Gastroesophageal sphincter (tissue), 3 donors: ENCODE measurements at regions not wholly inside any gene's neighbourhood (a gene's known extent, or its start where the extent isn't known, plus 50 kb on each side); places are given as distances from the start of the nearest gene placed in this dataset.

Source experiments
- POLR2A ChIP-seq, 2 donors: fragments of 450-650 bp; IDR thresholded peaks; one replicate each; pipeline ENCODE4 v1.6.1; 2017; ENCODE audit warnings: antibody characterized with exemption in 2 of 2, mild to moderate bottlenecking in 2 of 2, moderate library complexity in 1 of 2
- POLR2AphosphoS5 ChIP-seq: sonication (generic); formaldehyde crosslinking; IDR thresholded peaks from one replicate; pipeline ENCODE4 v1.6.1; 2017; ENCODE audit warnings: antibody characterized with exemption
- TF ChIP-seq, protein P1 (sequence below), 4 experiments: fragments of 200-600 bp in 2 of 4; fragments of 450-650 bp in 2 of 4; sonication (generic) in 1 of 4; IDR thresholded peaks; one replicate each; pipeline ENCODE4 v1.5.1; 2017 to 2019; ENCODE audit warnings: antibody characterized with exemption in 4 of 4, mild to moderate bottlenecking in 2 of 4, moderate library complexity in 2 of 4

DNA sequence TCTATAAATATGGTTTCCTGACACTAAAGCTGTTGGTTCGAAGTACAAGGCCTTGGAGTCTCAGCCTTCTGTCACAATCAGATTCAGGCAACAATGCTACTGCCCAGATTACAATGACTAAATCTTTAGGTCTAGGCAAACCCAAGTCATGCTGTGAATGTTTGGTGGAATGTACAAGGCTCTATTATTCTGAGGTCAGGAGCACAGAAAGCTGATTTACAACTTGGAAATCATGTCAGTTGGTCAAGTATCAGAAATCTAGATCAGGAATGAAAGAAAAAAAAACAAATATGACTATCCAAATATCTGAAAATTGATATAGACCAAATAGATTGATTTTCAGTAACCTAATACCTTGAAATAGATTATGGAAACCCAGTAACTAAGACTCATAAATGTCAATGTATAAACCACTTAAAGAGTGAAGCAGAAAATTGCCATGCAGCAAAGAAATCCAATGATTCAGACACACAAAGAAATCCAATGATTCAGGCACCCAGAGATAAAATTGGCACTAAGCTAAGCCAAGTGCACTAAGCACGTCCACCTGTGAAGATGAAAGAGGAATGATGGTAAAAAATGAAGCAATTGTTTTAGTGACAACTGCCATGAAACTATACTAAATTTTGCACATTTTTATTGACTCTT, 588.0 kb upstream of the TUSC1 start:
- TF ChIP-seq, protein P1, sequence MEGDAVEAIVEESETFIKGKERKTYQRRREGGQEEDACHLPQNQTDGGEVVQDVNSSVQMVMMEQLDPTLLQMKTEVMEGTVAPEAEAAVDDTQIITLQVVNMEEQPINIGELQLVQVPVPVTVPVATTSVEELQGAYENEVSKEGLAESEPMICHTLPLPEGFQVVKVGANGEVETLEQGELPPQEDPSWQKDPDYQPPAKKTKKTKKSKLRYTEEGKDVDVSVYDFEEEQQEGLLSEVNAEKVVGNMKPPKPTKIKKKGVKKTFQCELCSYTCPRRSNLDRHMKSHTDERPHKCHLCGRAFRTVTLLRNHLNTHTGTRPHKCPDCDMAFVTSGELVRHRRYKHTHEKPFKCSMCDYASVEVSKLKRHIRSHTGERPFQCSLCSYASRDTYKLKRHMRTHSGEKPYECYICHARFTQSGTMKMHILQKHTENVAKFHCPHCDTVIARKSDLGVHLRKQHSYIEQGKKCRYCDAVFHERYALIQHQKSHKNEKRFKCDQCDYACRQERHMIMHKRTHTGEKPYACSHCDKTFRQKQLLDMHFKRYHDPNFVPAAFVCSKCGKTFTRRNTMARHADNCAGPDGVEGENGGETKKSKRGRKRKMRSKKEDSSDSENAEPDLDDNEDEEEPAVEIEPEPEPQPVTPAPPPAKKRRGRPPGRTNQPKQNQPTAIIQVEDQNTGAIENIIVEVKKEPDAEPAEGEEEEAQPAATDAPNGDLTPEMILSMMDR (IDR thresholded peaks at IDR 0.05), result no peak
- no peak for TF ChIP-seq POLR2AphosphoS5
- TF ChIP-seq POLR2A (IDR thresholded peaks at IDR 0.05), result no peak
